ENCODE measurements at regions not wholly inside any gene's neighbourhood (a gene's known extent, or its start where the extent isn't known, plus 50 kb on each side); places are given as distances from the start of the nearest gene placed in this dataset.

DNA sequence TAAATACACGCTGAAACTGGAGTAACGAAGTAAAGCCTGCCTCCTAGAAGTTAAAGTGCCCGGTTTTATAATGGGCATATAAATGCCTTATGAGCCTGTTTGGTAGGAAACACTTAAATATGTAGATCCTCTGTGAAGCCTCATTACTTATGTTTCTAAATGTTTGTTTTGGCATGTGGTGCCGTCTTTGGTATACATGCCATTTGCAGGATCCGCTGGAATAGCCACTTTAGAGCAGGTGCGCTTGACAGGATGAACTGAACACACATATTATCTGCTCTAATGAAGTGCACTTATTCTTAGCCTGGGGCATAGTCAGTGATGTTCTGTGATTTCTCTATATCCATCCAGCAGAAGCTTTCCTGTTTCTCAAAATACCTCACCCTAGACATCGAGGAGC is 778.1 kb upstream of the WWC1 start:
- no CpG with 5 or more reads among the region's 7 CpGs for WGBS (ENCODE audit: insufficient coverage, insufficient read length)

DNA sequence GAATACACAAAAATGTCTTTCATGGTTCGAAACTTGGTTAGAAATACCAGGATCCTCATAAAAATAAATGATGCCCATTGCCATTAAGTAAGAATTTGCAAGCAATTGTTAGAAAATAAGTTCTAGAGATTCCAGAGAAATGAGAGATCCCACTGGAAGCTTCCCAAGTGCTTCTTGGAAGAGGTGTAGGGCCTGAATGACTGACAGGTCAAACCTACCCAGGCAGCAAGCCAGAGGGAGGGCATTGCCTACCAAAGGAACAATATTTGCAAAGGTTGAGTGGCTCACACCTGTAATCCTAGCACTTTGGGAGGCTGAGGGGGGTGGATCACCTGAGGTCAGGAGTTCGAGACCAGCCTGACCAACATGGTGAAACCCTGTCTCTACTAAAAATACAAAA is 777.0 kb upstream of the WWC1 start:
- no peak overlapping the region for H3K27ac ChIP-seq (ENCODE audit: low read length)
- H3K36me3 ChIP-seq (ENCODE audit: control insufficient read depth, insufficient read depth, low read length), result no peaks in the 10 kb centered on the region
- no peaks in the 10 kb centered on the region for H3K27me3 ChIP-seq (ENCODE audit: control insufficient read depth, insufficient read depth, low read length)
- peaks cover 2% of the 10 kb centered on the region for H3K4me1 ChIP-seq (ENCODE audit: control insufficient read depth, insufficient read depth, low read length)
- no peak overlapping the region for H3K4me3 ChIP-seq (ENCODE audit: low read length)
- WGBS (ENCODE audit: insufficient coverage, insufficient read length), result no CpG with 5 or more reads among the region's 2 CpGs
- no peak for DNase-seq (ENCODE audit: low read depth, low spot score)
- no peaks in the 10 kb centered on the region for H3K9me3 ChIP-seq (ENCODE audit: control insufficient read depth, insufficient read depth, low read length)

More for the DNA sequence above, 778.1 kb upstream of the WWC1 start:
- no peaks in the 10 kb centered on the region for H3K9me3 ChIP-seq (ENCODE audit: control insufficient read depth, insufficient read depth, low read length)
- H3K27ac ChIP-seq (ENCODE audit: low read length), result no peak overlapping the region
- DNase-seq (ENCODE audit: low read depth, low spot score), result no peak
- no peaks in the 10 kb centered on the region for H3K36me3 ChIP-seq (ENCODE audit: control insufficient read depth, insufficient read depth, low read length)
- H3K4me3 ChIP-seq (ENCODE audit: low read length), result no peak overlapping the region
- H3K27me3 ChIP-seq (ENCODE audit: control insufficient read depth, insufficient read depth, low read length), result no peaks in the 10 kb centered on the region
- H3K4me1 ChIP-seq (ENCODE audit: control insufficient read depth, insufficient read depth, low read length), result peaks cover 2% of the 10 kb centered on the region

DNA sequence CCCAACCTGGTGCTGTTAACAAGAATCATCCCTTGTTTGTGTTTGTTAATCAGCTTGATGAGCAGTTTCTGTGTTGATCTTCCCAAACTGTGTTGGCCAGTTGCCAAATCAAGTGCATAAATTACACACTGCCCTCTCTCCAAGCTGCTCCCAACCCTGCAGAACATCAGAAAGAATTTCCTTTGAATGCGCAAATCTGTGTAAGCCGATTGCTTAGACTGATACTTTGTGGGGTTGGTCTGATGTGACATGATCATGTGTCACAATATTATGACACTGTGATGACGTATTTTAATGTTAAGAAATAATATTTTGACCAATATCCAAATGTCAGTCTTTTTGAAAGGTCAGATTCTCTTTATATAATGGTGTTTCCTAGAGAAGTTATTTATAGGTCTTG is 766.4 kb upstream of the WWC1 start:
- Histone ChIP-seq H3K9me3 (ENCODE audit: control insufficient read depth, insufficient read depth, low read length) (no peaks in the 10 kb centered on the region), H3K36me3 (ENCODE audit: control insufficient read depth, insufficient read depth, low read length) (no peaks in the 10 kb centered on the region), H3K27me3 (ENCODE audit: control insufficient read depth, insufficient read depth, low read length) (no peaks in the 10 kb centered on the region), H3K4me1 (ENCODE audit: control insufficient read depth, insufficient read depth, low read length) (no peaks in the 10 kb centered on the region), H3K27ac (ENCODE audit: low read length) (no peak overlapping the region), H3K4me3 (ENCODE audit: low read length) (no peak overlapping the region)
- DNase-seq (ENCODE audit: low read depth, low spot score), result no peak
- WGBS (ENCODE audit: insufficient coverage, insufficient read length), result no CpG with 5 or more reads among the region's 3 CpGs

DNA sequence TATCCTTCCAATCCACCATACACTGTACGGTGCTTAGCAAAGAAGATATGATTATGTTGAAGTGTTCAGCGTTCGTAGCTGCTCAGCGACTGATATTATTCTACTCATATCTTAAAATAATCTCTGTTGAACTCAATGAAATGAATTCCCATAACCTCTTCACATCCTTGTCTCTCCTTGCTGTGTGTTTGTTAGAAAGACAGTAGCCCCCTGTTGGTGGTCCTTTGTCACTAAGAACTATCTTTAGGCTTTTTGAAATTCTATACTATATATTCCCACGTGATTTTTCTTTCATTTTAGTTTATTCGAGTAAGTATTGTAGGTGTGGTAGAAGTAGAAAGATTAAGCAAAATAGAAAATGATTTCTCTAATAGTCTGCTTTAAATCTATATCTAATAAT is 762.8 kb upstream of the WWC1 start:
- no peak for DNase-seq (ENCODE audit: low read depth, low spot score)
- H3K9me3 ChIP-seq (ENCODE audit: control insufficient read depth, insufficient read depth, low read length), result no peaks in the 10 kb centered on the region
- H3K36me3 ChIP-seq (ENCODE audit: control insufficient read depth, insufficient read depth, low read length), result no peaks in the 10 kb centered on the region
- H3K27ac ChIP-seq (ENCODE audit: low read length), result no peak overlapping the region
- H3K4me3 ChIP-seq (ENCODE audit: low read length), result no peak overlapping the region
- no peaks in the 10 kb centered on the region for H3K4me1 ChIP-seq (ENCODE audit: control insufficient read depth, insufficient read depth, low read length)
- no CpG with 5 or more reads among the region's 6 CpGs for WGBS (ENCODE audit: insufficient coverage, insufficient read length)
- H3K27me3 ChIP-seq (ENCODE audit: control insufficient read depth, insufficient read depth, low read length), result no peaks in the 10 kb centered on the region

DNA sequence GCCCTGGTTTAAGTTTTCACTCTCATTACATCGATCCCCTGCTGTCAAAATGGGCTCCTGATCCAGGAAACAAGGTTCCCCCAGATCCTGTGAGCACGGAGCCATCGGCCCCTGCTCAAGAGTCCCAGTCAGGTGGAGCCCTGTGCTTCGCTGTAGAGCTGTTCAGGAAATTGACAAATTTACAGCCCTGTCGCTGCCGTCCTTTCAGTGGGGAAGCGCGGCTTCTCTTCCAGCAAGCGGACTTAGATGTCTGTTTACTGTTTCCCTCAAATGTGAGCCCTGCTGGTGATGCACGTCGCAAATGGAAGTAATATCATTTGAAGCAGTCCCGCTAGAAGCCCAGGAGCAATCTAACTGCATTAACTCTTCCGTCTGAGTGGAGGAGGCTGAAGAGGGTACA is 760.9 kb upstream of the WWC1 start:
- H3K4me1 ChIP-seq (ENCODE audit: control insufficient read depth, insufficient read depth, low read length), result no peaks in the 10 kb centered on the region
- no peak overlapping the region for H3K27ac ChIP-seq (ENCODE audit: low read length)
- H3K27me3 ChIP-seq (ENCODE audit: control insufficient read depth, insufficient read depth, low read length), result no peaks in the 10 kb centered on the region
- no CpG with 5 or more reads among the region's 13 CpGs for WGBS (ENCODE audit: insufficient coverage, insufficient read length)
- no peaks in the 10 kb centered on the region for H3K9me3 ChIP-seq (ENCODE audit: control insufficient read depth, insufficient read depth, low read length)
- no peaks in the 10 kb centered on the region for H3K36me3 ChIP-seq (ENCODE audit: control insufficient read depth, insufficient read depth, low read length)
- no peak overlapping the region for H3K4me3 ChIP-seq (ENCODE audit: low read length)
- DNase-seq (ENCODE audit: low read depth, low spot score), result no peak

DNA sequence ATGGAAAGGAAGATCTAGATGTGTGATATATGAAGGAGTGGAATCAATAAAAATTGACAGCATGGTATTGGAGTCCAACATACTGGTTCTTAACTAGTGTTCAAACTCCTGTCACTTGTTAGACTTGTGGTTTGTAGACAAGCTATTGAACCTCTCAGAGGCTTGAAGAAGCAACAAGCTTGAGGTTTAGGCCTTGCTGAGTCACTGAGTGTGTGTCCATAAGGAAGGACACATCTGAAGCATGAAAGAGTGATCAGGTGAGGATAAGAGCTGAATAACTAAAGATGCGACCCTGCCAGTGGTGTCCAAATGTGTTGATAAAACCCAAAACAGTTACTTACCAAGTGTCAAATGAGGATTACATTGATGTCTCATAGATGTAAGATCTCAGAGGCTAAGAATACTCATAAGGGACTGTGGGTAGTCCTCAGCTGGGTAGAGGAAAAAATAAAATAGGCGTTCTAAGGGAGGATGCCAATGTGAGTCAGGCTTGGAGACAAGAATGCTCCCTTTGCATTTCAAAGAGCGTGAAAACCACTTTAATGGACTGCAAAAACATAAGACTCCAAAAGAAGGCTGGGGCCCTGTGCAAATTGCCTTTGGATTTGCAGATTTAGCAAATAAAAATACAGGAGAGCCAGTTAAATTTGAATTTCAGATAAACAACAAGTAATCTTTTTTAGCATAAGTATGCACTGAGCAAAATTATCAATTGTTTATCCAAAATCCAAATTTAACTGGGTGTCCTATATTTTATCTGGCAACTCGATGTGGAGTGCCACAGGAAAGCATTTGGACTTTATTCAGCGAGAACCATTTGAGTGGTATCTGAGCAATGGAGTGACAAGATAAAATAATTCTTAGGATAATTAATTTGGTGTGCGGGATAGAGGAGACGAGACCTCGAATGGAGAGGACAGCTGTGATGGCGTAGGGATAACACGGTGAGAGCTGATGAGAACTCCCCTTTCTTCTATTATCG is 757.3 kb upstream of the WWC1 start:
- H3K27ac ChIP-seq (ENCODE audit: low read length), result no peak overlapping the region
- H3K4me1 ChIP-seq (ENCODE audit: control insufficient read depth, insufficient read depth, low read length), result no peaks in the 10 kb centered on the region
- no peaks in the 10 kb centered on the region for H3K9me3 ChIP-seq (ENCODE audit: control insufficient read depth, insufficient read depth, low read length)
- DNase-seq (ENCODE audit: low read depth, low spot score), result no peak
- no peaks in the 10 kb centered on the region for H3K36me3 ChIP-seq (ENCODE audit: control insufficient read depth, insufficient read depth, low read length)
- no peak overlapping the region for H3K4me3 ChIP-seq (ENCODE audit: low read length)
- no peaks in the 10 kb centered on the region for H3K27me3 ChIP-seq (ENCODE audit: control insufficient read depth, insufficient read depth, low read length)
- 100% methylated on average over 5 of the region's 11 CpGs for WGBS (ENCODE audit: insufficient coverage, insufficient read length)

DNA sequence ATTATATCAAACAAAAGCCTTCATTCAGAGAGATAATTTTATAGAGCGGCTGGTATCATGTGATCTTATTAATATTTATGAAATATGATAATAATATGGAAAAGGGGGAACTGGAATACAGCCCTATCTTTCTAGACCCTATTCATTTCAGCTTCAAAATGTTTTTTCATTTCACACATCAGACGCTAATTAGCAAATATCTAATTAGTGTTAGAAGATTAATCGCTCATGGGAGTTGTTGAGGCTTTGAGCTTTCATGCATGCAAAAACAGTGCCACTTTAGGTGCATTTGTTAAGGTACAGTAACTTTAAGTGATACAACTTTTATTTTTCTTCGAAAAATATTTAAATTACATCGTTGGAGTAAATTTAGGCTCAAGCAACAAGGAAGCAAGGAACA is 751.7 kb upstream of the WWC1 start:
- DNase-seq (ENCODE audit: low read depth, low spot score), result no peak
- H3K36me3 ChIP-seq (ENCODE audit: control insufficient read depth, insufficient read depth, low read length), result no peaks in the 10 kb centered on the region; the same call in 1 of the 2 replicates
- WGBS (ENCODE audit: insufficient coverage, insufficient read length), result no CpG with 5 or more reads among the region's 5 CpGs
- no peak overlapping the region for H3K4me3 ChIP-seq (ENCODE audit: low read length)
- H3K9me3 ChIP-seq (ENCODE audit: control insufficient read depth, insufficient read depth, low read length), result no peaks in the 10 kb centered on the region
- no peaks in the 10 kb centered on the region for H3K4me1 ChIP-seq (ENCODE audit: control insufficient read depth, insufficient read depth, low read length)
- no peaks in the 10 kb centered on the region for H3K27me3 ChIP-seq (ENCODE audit: control insufficient read depth, insufficient read depth, low read length)
- H3K27ac ChIP-seq (ENCODE audit: low read length), result no peak overlapping the region

DNA sequence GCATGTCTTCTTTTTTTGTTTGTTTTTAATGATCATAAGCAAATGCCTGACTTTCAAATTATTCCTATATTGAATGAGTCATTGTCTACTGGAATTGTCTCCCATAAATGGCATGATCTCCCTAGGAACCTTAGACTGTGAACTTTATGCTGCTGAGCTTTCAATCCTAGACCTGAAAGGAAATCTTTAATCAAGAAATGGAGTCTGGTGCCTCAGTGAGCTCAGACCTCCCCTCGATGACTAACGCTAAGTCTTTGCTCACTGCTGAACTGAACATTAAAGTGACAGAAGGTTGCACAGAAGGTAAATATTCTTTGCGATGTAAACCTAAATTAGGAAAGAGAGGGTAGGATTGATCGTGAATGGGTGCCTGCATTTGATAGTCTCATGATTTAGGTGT is 745.2 kb upstream of the WWC1 start:
- H3K4me3 ChIP-seq (ENCODE audit: low read length), result no peak overlapping the region
- H3K27me3 ChIP-seq (ENCODE audit: control insufficient read depth, insufficient read depth, low read length), result no peaks in the 10 kb centered on the region
- no peaks in the 10 kb centered on the region for H3K9me3 ChIP-seq (ENCODE audit: control insufficient read depth, insufficient read depth, low read length)
- no CpG with 5 or more reads among the region's 4 CpGs for WGBS (ENCODE audit: insufficient coverage, insufficient read length)
- no peak overlapping the region for H3K27ac ChIP-seq (ENCODE audit: low read length)
- H3K4me1 ChIP-seq (ENCODE audit: control insufficient read depth, insufficient read depth, low read length), result 0 out of 2 replicates have a peak, but pooled peaks cover 2% of the 10 kb centered on the region
- no peak for DNase-seq (ENCODE audit: low read depth, low spot score)
- H3K36me3 ChIP-seq (ENCODE audit: control insufficient read depth, insufficient read depth, low read length), result no peaks in the 10 kb centered on the region; the same call in 1 of the 2 replicates

DNA sequence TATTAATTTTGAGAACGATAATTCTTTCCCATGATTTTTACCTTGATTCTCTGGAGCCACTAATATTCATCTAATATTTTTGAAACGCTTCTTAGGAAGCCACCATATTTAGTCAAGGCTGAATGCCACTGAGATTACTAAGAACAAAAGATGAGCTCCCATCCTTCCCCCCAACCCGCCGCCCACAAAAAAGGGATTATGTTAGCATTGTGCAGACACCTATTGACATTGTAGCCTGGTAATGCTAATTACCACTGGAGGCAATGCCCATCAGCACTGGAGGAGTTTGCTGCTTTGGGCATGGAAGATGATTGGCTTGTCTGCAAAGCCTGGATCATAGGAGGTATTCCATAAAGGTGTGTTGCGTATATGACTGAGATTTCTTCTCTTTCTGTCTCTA is 739.1 kb upstream of the WWC1 start:
- H3K36me3 ChIP-seq (ENCODE audit: control insufficient read depth, insufficient read depth, low read length), result no peaks in the 10 kb centered on the region
- no CpG with 5 or more reads among the region's 5 CpGs for WGBS (ENCODE audit: insufficient coverage, insufficient read length)
- H3K4me3 ChIP-seq (ENCODE audit: low read length), result no peak overlapping the region
- H3K27me3 ChIP-seq (ENCODE audit: control insufficient read depth, insufficient read depth, low read length), result no peaks in the 10 kb centered on the region
- no peak for DNase-seq (ENCODE audit: low read depth, low spot score)
- H3K27ac ChIP-seq (ENCODE audit: low read length), result no peak overlapping the region
- no peaks in the 10 kb centered on the region for H3K9me3 ChIP-seq (ENCODE audit: control insufficient read depth, insufficient read depth, low read length)
- H3K4me1 ChIP-seq (ENCODE audit: control insufficient read depth, insufficient read depth, low read length), result 0 out of 2 replicates have a peak, but pooled peaks cover 2% of the 10 kb centered on the region

DNA sequence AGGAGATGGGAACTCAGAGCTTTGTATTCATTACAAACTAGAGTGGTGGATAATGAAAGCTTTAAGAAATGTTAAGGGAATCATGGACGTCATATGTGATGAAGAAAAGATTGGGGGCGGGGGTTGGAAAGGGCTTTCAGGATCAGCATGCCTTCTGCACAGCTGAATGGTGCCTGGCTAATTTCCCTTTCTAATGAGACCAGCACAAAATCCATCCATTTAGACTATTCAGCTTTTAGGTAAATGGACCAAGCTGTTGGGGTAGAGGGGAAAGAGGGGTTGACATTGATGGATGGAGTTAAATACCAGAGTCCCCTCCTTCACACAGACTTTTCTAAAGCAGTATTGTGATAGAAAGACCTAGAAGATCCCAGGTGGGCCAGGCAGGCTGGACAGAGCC is 737.9 kb upstream of the WWC1 start:
- Histone ChIP-seq H3K27ac (ENCODE audit: low read length) (no peak overlapping the region), H3K9me3 (ENCODE audit: control insufficient read depth, insufficient read depth, low read length) (no peaks in the 10 kb centered on the region), H3K4me1 (ENCODE audit: control insufficient read depth, insufficient read depth, low read length) (0 out of 2 replicates have a peak, but pooled peaks cover 2% of the 10 kb centered on the region), H3K27me3 (ENCODE audit: control insufficient read depth, insufficient read depth, low read length) (no peaks in the 10 kb centered on the region), H3K36me3 (ENCODE audit: control insufficient read depth, insufficient read depth, low read length) (no peaks in the 10 kb centered on the region), H3K4me3 (ENCODE audit: low read length) (no peak overlapping the region)
- WGBS (ENCODE audit: insufficient coverage, insufficient read length), result no CpG with 5 or more reads among the region's 2 CpGs
- DNase-seq (ENCODE audit: low read depth, low spot score), result no peak
